IPS-18c (cell line): ENCODE measurements at regions not wholly inside any gene's neighbourhood (a gene's known extent, or its start where the extent isn't known, plus 50 kb on each side); places are given as distances from the start of the nearest gene placed in this dataset.

Source experiments
- H3K4me3 ChIP-seq: 2 replicates; pipeline ENCODE4 v1.7.0; 2013; ENCODE audit warnings: low read depth, mild to moderate bottlenecking, low read length, moderate library complexity; ENCODE audit not compliant: insufficient read depth
- H3K9me3 ChIP-seq: one replicate; pipeline ENCODE4 v1.6.1; 2013; ENCODE audit warnings: mild to moderate bottlenecking, low read length, moderate library complexity; ENCODE audit not compliant: control insufficient read depth, insufficient read depth

GRCh38 chr12:65536876-65537681 lies 258.6 kb downstream of the MSRB3 start:
- no peaks in the 10 kb centered on the region for H3K9me3 ChIP-seq
- no peak overlapping the region for H3K4me3 ChIP-seq

GRCh38 chr12:65537978-65538377 lies 259.5 kb downstream of the MSRB3 start:
- Histone ChIP-seq H3K9me3 (no peaks in the 10 kb centered on the region), H3K4me3 (no peak overlapping the region)

DNA sequence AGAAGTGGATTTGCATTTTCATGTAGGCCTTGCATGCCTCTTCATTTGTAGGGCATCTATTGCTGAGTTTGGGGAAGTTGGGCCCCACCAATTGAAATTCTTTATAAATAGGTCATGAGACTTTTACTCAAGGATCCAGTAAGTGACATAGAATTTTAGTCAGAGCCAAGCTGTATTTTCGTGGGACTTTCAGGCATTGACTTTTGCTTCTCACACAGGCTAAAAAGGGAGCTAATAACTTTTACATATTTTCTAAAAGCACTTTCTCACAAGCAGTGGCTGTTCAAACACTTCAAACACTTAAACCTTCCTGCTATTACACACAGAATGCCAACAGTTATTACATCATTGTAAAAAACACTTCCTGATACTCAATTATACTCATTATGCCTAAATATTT lies 260.5 kb downstream of the MSRB3 start:
- no peaks in the 10 kb centered on the region for H3K9me3 ChIP-seq
- no peak overlapping the region for H3K4me3 ChIP-seq

DNA sequence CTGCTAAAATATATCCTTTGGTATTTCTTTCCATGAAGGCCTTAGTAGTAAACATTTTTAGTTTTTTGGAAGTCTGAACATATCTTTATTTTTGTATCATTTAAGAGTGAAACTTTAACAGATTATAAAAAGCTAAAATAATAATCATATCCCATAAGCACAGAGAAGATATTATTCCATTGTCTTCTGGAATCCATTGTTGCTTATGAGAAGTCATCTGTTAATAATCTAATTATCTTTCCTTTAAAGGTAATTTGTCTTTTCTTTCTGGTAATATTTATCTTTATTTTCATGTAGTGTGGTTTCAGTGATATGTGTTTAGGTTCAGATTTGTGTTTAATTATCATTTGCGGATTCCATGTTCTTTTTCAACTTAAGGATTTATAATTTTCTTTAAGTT lies 261.7 kb downstream of the MSRB3 start:
- H3K9me3 ChIP-seq: no peaks in the 10 kb centered on the region

DNA sequence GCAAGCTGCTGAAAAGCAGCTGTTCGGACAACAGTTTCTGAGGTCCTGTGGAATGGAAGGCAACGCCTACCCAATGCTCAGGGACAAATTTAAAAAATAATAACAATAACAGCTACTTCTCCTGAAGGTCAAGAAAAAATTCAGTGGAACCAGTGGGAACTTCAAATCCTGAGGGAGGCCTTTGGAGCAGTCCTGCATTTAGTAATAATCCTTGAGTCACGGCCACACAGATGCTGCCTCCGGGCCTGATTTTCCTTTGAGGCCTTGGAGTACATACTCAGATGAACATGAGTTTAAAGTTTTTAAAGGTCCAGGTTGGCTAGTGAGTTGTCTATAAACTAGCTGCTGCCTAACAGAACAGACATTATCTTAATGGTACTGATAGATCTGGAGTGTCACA lies 268.0 kb downstream of the MSRB3 start:
- Histone ChIP-seq H3K9me3 (no peaks in the 10 kb centered on the region), H3K4me3 (no peak overlapping the region)

More for the DNA sequence above, 261.7 kb downstream of the MSRB3 start:
- H3K4me3 ChIP-seq: no peak overlapping the region

GRCh38 chr12:65556676-65557437 lies 267.4 kb upstream of the HMGA2 start:
- peaks cover 6% of the 10 kb centered on the region for H3K9me3 ChIP-seq

GRCh38 chr12:65557438-65558181 lies 266.7 kb upstream of the HMGA2 start:
- H3K9me3 ChIP-seq: peaks cover 6% of the 10 kb centered on the region

More at GRCh38 chr12:65556676-65557437, 267.4 kb upstream of the HMGA2 start:
- no peak overlapping the region for H3K4me3 ChIP-seq

GRCh38 chr12:65560286-65560685 lies 264.0 kb upstream of the HMGA2 start:
- Histone ChIP-seq H3K4me3 (no peak overlapping the region), H3K9me3 (peaks cover 6% of the 10 kb centered on the region)

More at GRCh38 chr12:65557438-65558181, 266.7 kb upstream of the HMGA2 start:
- H3K4me3 ChIP-seq: no peak overlapping the region

GRCh38 chr12:65561798-65562382 lies 262.4 kb upstream of the HMGA2 start:
- Histone ChIP-seq H3K4me3 (no peak overlapping the region), H3K9me3 (no peaks in the 10 kb centered on the region)

DNA sequence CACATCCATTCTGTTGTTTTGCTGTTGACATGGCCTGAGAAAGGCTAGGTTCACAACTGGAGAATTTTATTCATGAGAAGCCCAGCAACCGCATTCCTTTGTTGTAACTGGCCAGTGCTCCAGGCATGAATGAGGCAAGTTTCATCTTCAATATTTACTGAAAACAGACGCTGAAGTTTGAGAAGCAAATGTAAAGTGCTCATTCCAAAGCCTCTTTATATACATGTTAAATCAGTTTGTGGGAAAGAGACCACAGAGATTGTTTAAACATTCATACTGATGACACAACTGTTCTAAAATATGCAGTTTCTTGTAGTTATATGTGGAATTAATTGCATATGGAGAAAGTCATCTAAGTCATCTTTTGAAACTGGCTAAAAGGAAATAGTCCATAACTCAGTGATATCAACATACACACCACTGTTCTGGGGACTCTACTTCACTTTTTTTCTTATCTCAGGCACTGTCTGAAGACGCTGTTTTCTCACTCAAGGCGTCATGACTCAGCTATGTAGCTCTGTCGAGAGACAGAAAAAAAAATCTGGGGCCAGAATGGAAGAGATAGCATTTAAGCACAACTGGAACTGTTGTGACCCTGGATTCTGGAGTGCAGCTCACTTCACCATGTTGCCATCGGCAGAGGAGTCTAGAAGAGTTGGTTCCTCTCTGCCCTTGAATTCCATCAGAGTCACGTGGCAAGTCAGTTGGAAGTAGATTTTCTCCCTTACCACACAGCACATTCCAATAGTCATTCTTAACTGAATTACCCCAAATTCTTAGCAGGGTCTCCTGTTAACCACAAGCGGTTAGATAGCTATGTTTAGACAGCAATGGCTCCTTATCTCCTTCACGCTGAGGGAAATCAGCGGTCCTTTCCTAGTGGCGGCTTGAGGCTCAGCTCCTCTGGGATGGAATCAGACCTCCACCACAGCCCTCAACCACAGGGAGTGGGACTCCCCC lies 258.4 kb upstream of the HMGA2 start:
- Histone ChIP-seq H3K4me3 (no peak overlapping the region), H3K9me3 (no peaks in the 10 kb centered on the region)

GRCh38 chr12:65566751-65567150 lies 257.5 kb upstream of the HMGA2 start:
- H3K9me3 ChIP-seq: no peaks in the 10 kb centered on the region
- no peak overlapping the region for H3K4me3 ChIP-seq

DNA sequence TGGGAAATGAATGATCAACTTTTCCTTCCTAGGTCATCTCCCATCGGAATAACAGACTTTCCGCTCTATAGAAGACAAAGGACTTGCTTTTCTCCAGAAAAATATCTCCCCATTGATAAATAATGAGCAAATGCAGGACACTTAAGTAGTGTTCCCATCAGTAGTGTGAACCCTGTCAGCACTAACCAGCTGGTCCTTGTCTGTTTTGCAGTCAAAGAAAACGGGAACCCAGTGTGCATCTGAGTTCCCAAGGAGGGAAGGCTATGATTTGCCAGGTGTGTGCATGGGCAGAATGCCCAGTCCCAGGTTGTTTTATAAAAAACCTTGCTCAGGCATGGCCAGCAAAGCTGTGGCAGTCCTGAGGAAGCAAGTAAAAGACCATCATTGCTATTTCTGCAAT lies 256.5 kb upstream of the HMGA2 start:
- no peak overlapping the region for H3K4me3 ChIP-seq
- H3K9me3 ChIP-seq: no peaks in the 10 kb centered on the region

DNA sequence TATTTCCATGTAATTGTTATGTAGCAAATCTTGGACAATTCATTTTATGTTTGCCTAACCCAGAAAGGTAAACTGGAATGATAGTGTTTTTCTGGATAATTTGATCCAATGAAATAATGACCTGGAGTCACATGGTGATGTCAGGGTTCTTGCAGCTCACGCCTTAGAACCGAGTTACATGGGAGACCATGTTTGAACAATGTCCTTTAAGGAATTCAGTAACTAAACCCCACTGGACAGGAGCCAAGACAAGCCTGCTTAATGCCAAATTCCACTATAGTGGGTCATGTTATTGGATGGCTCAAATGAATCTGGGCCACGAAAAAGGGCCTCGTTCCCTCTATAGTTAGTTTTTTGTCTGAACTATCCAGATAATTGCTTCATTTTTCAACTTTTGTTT lies 255.8 kb upstream of the HMGA2 start:
- no peak overlapping the region for H3K4me3 ChIP-seq

GRCh38 chr12:65570451-65571130 lies 253.7 kb upstream of the HMGA2 start:
- Histone ChIP-seq H3K4me3 (no peak overlapping the region), H3K9me3 (no peaks in the 10 kb centered on the region)

More for the DNA sequence above, 255.8 kb upstream of the HMGA2 start:
- H3K9me3 ChIP-seq: no peaks in the 10 kb centered on the region

DNA sequence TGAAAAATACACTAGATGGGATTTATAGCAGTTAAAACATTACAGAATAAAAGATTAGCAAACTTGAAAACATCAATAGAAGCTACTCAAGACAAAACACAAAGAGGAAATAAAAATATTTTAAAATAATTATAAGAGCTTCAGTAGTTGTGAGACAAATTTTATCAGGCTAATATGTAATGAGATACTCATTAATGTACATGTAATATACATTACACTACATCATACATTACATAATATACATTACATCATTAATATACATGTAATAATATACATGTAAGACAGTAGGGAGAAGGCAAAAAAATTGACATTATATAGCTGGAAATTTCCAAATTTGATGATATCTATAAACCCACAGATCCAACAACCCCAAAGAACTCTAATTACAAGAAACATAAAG lies 249.4 kb upstream of the HMGA2 start:
- no peak overlapping the region for H3K4me3 ChIP-seq
- no peaks in the 10 kb centered on the region for H3K9me3 ChIP-seq

DNA sequence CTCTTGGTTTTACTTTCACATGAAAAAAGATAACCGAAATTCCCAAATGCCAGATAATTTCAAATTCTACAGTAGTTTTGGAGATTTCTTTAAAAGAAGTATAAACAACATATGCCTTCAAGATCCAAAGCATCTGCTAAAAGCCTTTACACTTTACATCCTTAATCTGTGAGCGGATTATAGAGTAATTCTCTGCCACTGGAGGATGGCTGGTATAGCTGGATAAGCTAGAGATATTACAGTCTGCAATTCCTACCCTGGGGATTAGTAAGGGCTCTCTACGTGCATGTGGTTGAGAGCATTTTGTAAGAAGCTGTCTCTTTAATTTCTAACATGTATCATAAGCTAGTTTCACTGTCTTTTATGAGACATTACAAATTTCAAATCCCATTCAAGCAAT lies 240.3 kb upstream of the HMGA2 start:
- H3K9me3 ChIP-seq: no peaks in the 10 kb centered on the region
- H3K4me3 ChIP-seq: no peak overlapping the region
